ENCODE measurements at regions not wholly inside any gene's neighbourhood (a gene's known extent, or its start where the extent isn't known, plus 50 kb on each side); places are given as distances from the start of the nearest gene placed in this dataset.

GRCh38 chr1:175823406-175823805, 80.0 kb upstream of the TNR start:
- ATAC-seq = no peak

GRCh38 chr1:175822580-175822979, 79.2 kb upstream of the TNR start:
- ATAC-seq = no peak

DNA sequence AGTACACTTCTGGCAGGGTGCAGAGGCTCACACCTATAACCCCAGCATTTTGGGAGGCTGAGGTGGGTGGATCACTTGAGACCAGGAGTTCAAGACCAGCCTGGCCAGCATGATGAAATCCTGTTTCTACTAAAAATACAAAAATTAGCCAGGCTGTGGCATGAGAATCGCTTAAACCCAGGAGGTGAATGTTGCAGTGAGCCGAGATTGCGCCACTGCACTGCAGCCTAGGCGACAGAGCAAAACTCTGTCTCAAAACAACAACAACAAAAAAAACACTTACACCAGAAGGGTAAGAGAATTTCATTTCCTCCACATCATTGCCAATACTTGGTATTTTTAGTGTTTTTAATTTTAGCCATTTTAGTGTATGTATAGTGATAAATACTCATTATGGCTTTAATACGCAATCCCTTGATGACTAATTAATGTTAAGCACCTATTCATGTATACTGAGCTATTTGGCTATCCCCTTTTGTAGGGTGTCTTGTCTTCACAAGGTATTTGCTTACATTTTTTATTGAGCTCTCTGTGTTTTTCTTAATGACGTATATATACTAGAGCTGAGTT, 77.1 kb upstream of the TNR start:
- no peak for ATAC-seq

- ATAC-seq = no peak
These were observed 75.5 kb upstream of the TNR start for GRCh38 chr1:175818929-175819328.

GRCh38 chr1:175817445-175817844, 74.0 kb upstream of the TNR start:
- no peak for ATAC-seq

- no peak for ATAC-seq
These were observed 71.5 kb upstream of the TNR start for GRCh38 chr1:175814885-175815284.

DNA sequence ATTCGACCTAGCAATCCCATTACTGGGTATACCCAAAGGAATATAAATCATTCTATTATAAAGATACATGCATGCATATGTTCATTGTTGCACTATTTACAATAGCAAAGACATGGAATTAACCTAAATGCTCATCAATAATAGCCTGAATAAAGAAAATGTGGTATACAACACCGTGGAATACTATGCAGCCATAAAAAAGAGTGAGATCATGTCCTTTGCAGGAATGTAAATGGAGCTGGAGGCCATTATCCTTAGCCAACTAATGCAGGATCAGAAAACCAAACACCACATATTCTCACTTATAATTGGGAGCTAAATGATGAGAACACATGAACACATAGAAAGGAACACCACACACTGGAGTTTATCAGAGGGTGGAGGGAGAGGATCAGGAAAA, 69.5 kb upstream of the TNR start:
- no peak for ATAC-seq

GRCh38 chr1:175810305-175810704, 66.9 kb upstream of the TNR start:
- ATAC-seq = no peak

- no peak for ATAC-seq
These were observed 65.6 kb upstream of the TNR start for GRCh38 chr1:175808999-175809398.

DNA sequence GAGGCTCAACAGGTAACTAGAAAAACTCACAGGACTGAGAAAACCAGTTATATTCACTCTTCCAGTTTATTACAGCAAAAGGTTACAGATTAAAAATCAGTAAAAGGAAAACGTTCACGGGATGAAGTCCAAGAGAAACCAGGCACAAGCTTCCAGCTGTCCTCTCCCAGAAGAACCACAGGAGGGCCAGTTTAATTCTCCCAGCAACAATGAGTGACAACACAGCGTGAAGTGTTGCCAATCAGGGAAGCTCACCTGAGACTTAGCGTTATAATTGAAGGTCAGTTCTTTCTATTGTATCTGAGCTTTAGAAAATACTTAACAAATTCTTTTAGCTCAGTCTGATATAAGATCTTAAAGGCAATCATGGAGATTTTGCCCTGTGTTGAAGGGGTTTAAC, 65.2 kb upstream of the TNR start:
- ATAC-seq = no peak

DNA sequence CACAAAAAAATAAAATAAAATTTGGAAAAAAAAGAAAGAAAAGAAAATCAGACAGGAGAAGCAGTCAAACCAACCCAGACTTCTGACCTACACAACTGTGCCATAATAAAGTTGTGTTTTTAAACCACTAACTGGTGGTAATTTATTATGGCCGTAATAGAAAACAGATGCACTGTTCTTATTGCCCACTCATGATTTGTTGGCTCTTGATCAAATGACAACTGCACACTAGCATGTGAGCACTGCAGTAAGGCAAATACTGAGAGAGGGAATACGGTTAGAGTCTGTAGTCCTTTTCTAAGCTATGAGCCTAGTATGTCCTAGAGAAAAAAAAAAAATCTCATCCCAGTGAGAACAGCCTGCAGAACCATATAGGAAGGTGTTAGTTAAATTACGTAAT, 61.2 kb upstream of the TNR start:
- ATAC-seq = no peak

DNA sequence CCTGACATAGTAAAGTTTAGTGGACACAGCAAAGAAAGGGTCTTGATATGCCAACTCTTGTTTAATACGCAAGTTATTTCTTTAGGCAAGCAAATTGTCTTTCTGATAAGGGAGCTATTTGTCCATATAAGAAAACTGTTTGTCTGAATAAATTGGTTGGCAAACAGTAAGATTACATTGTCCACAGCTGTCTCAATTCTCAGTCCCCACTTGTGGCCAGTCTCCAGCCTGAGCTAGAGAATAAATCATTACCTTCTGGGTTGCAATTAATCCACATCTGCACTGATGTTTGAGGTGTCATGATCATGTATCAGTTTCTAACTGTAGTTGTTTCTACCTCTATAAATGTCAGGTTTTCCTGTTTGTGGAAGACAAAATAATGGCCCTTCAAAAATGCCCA, 60.0 kb upstream of the TNR start:
- no peak for ATAC-seq

DNA sequence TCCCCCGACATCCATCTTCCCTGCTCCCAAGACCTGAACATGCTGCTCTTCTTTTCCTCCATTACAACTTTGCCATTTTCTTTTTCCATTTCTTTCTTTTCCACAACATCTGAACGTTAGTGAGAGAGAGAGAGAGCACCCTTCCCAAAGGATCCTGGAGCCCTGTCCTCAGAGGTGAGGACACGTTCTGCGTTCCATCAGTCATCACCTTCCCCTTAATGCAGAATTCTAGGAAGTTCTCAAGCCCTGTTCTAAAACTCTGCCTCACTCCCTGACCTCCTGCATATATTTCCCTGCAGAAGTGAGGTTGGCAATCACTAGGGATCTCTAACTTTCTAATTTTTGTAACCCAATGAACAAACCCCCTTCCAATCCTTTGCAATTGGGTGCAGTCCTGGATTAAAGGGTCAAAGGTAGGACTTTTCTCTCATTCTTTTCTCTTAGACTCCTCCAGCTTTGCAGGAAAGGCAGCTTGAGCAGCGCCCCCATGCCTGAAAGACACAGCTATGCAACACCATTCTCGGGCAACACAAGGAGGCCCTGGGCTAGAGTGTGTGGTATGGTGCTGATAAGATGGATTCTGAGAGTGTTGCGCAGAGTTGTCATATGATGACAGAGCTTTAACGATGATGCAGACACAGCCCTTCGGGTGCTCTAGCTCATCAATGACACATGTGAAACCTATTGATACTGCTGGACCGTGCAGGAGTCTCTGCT, 59.2 kb upstream of the TNR start:
- ATAC-seq = no peak

DNA sequence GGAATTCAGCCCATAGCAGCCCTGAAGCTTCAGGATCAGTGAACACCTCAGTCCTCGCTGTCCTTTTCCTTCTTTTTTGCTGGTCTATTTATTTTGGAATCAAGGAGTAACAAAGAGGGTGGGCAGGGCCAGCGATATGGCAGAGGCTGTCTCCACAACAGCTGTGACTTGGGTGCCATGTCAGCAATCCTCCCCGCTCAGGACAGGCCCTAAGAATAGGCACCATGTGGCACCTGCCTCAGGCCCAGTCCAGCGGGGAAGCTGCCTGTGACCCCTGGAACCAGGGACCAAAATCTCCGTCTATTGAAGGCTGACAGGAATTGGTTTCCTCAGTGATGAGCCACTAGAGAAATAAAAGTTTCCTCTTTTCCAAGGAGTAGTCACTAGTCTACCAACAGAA, 58.6 kb upstream of the TNR start:
- no peak for ATAC-seq

DNA sequence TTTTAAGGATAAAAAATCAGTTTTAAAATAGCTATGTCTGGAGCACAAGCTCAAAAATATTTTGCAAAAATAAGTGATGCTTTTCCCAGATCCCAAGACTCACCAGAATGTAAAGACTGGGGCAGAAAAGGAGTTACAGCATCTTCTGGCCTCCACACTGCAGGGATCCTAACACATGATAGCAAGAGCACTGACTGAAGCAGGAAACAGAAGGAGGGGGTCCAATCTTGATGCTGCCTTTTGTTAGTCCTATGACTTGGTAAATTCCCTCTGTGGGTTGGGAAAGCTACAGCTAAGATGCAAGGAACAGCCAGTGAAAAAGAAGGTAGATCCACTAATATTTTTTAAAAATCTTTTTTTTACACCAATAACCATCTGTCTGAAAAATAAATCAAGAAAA, 54.2 kb upstream of the TNR start:
- no peak for ATAC-seq

DNA sequence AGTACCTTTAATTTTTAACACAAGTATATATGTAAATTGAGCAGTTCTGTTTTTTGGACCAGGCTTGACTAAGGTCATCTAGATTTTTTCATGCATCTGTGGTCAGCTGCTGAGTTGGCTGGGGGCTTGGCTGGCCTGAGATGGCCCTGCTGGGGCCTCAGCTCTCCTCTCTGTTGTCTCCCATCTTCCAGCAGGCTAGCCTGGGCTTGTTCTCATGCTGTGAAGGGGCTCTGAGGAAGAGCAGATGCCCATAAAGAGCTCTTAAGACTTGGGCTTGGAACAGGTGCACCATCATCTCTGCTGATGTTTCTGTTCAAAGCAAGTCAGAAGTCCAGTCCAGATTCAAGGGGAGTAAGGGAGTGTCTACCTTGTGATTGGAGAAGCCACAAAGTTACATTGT, 51.2 kb upstream of the TNR start:
- no peak for ATAC-seq

DNA sequence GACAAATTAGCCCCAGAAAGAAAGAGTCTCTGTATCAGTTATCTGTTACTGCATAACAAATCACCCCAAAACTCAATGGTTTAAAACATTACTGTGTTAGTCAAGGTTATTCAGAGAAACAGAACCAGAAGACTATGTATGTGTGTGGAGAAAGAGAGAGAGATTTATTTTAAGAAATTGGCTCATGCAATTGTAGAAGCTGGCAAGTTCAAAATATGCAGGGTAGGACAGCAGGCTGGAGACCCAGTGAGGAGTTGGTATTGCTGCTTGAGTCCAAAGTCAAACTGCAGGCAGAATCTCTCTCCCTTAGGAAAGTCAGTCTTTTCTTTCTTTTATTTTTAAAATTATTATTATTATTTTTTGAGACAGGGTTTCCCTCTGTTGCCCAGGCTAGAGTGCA, 50.2 kb upstream of the TNR start:
- ATAC-seq = no peak

Measured in esophagus mucosa (tissue), 1 donor.